Smooth muscle cell (in vitro differentiated cells): ENCODE measurements at regions not wholly inside any gene's neighbourhood (a gene's known extent, or its start where the extent isn't known, plus 50 kb on each side); places are given as distances from the start of the nearest gene placed in this dataset.

Source experiments
- DNase-seq: peaks from one replicate; lab custom pipeline; 2025; ENCODE audit not compliant: unreplicated experiment; lab: John Stamatoyannopoulos, UW
- H2AFZ ChIP-seq: fragments of 200-600 bp; sonication (generic); 2 replicates; pipeline ENCODE4 v1.6.0; 2016; ENCODE audit warnings: antibody characterized with exemption, low read depth, mild to moderate bottlenecking
- H3F3A ChIP-seq: fragments of 200-600 bp; sonication (generic); 2 replicates; pipeline ENCODE4 v1.6.0; 2017; ENCODE audit warnings: antibody characterized with exemption, low read depth
- H3K27ac ChIP-seq: fragments of 200-600 bp; sonication (generic); 2 replicates; pipeline ENCODE4 v1.5.1; 2016; ENCODE audit warnings: low read depth, mild to moderate bottlenecking
- H3K27me3 ChIP-seq: fragments of 200-600 bp; sonication (generic); 2 replicates; pipeline ENCODE4 v1.6.1; 2016; ENCODE audit warnings: low read depth, mild to moderate bottlenecking
- H3K36me3 ChIP-seq: fragments of 200-600 bp; sonication (generic); 2 replicates; pipeline ENCODE4 v1.5.1; 2016; ENCODE audit warnings: low read depth
- H3K4me1 ChIP-seq: fragments of 200-600 bp; sonication (generic); 2 replicates; pipeline ENCODE4 v1.5.1; 2016; ENCODE audit warnings: low read depth
- H3K4me2 ChIP-seq: fragments of 200-600 bp; sonication (generic); 2 replicates; pipeline ENCODE4 v1.6.0; 2016; ENCODE audit warnings: mild to moderate bottlenecking
- H3K4me3 ChIP-seq: fragments of 200-600 bp; sonication (generic); 2 replicates; pipeline ENCODE4 v1.5.1; 2016; ENCODE audit warnings: mild to moderate bottlenecking
- H3K79me2 ChIP-seq: fragments of 200-600 bp; sonication (generic); 2 replicates; pipeline ENCODE4 v1.6.0; 2016; ENCODE audit warnings: low read depth, mild to moderate bottlenecking
- H3K9ac ChIP-seq: fragments of 200-600 bp; sonication (generic); 2 replicates; pipeline ENCODE4 v1.6.0; 2016; ENCODE audit warnings: low read depth
- H3K9me3 ChIP-seq: fragments of 200-600 bp; sonication (generic); replicated peaks from 2 replicates; pipeline ENCODE4 v1.5.1; 2016; ENCODE audit warnings: low read depth
- H4K20me1 ChIP-seq: fragments of 200-600 bp; sonication (generic); 2 replicates; pipeline ENCODE4 v1.6.0; 2016; ENCODE audit warnings: low read depth
- CTCF ChIP-seq: fragments of 200-600 bp; sonication (generic); IDR thresholded peaks from 2 replicates; pipeline ENCODE4 v1.5.1; 2017; ENCODE audit warnings: borderline replicate concordance, mild to moderate bottlenecking, antibody characterized with exemption; ENCODE audit not compliant: insufficient read depth, poor library complexity, severe bottlenecking
- WGBS: methylation state at CpG from one replicate; pipeline ENCODE4 v1.1.7; 2016; ENCODE audit warnings: low lambda C conversion rate; 5-methylcytosine and 5-hydroxymethylcytosine counted together

GRCh38 chr15:58283302-58283701, 145.1 kb downstream of the AQP9 start:
- Histone ChIP-seq H3K9ac (no peak overlapping the region), H3K79me2 (no peaks in the 10 kb centered on the region), H3K27ac (no peak overlapping the region), H3K36me3 (no peaks in the 10 kb centered on the region), H3K27me3 (no peaks in the 10 kb centered on the region), H3K4me3 (no peak overlapping the region), H4K20me1 (no peaks in the 10 kb centered on the region), H3K4me1 (peaks cover 13% of the 10 kb centered on the region), H3K4me2 (no peak overlapping the region), H3F3A (no peaks in the 10 kb centered on the region), H3K9me3 (no peaks in the 10 kb centered on the region), H2AFZ (no peak overlapping the region)
- WGBS: 96% methylated on average over 3 of the region's 3 CpGs
- TF ChIP-seq CTCF: no peak
- no peak for DNase-seq

- H3K4me1 ChIP-seq: peaks cover 7% of the 10 kb centered on the region
Measured at GRCh38 chr15:58284293-58284692, 146.1 kb downstream of the AQP9 start.

DNA sequence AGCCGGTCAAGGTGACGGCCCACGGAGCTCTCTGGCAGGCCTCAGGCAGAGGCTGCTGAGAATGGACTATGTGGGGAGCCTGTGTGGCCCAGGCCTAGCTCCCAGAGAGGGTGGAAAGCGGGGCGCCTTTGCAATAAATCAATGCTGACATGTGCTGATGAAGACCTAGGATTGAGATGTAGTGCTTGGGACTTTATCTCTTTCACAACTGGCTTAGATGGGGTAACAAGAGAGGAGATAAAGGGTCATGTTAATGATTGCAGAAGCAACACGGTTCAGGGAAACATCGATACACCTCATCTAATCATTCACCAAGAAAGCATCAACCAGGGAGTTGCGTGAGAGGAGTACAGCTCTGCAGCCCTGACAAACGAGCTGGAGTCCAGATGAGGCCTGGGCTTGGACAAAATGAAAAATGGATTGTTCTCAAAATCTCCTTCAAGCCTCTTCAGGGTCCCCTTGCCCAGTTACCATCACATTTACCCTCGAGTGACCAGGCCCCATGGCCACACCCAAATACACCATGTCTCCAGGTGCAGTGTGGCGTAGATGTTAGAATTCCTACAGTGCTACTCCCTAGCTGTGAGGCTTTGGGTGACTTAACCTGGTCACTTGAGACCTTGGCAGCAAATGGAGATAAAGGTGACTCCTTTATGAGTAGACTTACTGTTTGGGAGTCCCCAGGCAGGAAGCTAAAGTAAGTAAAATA, 146.4 kb upstream of the LIPC start:
- Histone ChIP-seq H3K79me2 (no peaks in the 10 kb centered on the region), H4K20me1 (no peaks in the 10 kb centered on the region), H3K27me3 (no peaks in the 10 kb centered on the region), H3K4me2 (no peak overlapping the region), H3K36me3 (no peaks in the 10 kb centered on the region), H3K9me3 (no peaks in the 10 kb centered on the region), H3K4me1 (peaks cover 7% of the 10 kb centered on the region), H3F3A (no peaks in the 10 kb centered on the region), H3K9ac (no peak overlapping the region), H2AFZ (no peak overlapping the region), H3K27ac (no peak overlapping the region), H3K4me3 (no peak overlapping the region)
- 86% methylated on average over 11 of the region's 11 CpGs for WGBS
- no peak for DNase-seq
- TF ChIP-seq CTCF: no peak

More at GRCh38 chr15:58284293-58284692, 146.1 kb downstream of the AQP9 start:
- Histone ChIP-seq H3K9ac (no peak overlapping the region), H3K27ac (no peak overlapping the region), H3K4me3 (no peak overlapping the region), H3F3A (no peaks in the 10 kb centered on the region), H3K36me3 (no peaks in the 10 kb centered on the region), H3K79me2 (no peaks in the 10 kb centered on the region), H4K20me1 (no peaks in the 10 kb centered on the region), H3K27me3 (no peaks in the 10 kb centered on the region), H3K4me2 (no peak overlapping the region), H2AFZ (no peak overlapping the region), H3K9me3 (no peaks in the 10 kb centered on the region)
- TF ChIP-seq CTCF: no peak
- 84% methylated on average over 5 of the region's 5 CpGs for WGBS
- DNase-seq: no peak

DNA sequence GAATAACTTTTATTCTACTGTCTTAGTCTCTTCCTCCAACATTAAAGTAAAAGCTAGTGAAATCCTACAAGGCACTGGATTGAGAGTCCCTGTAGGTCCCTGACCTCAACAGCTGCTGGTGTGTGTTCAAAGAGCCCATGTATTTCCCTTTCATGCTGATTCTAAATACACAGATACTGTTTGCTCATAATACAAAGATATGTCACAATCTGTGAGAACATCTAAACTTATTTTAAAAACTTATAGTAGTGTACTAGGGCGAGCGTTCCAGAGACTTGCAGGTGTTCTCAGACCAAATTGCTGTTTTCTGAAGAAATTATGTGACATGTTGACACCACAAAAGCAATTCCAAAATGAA, 145.9 kb upstream of the LIPC start:
- Histone ChIP-seq H3K4me2 (no peak overlapping the region), H3K9ac (no peak overlapping the region), H3K27ac (no peak overlapping the region), H2AFZ (no peak overlapping the region), H3K36me3 (no peaks in the 10 kb centered on the region), H3K79me2 (no peaks in the 10 kb centered on the region), H3K9me3 (no peaks in the 10 kb centered on the region), H3K4me1 (peaks cover 7% of the 10 kb centered on the region), H3K4me3 (no peak overlapping the region), H3K27me3 (no peaks in the 10 kb centered on the region), H3F3A (no peaks in the 10 kb centered on the region), H4K20me1 (no peaks in the 10 kb centered on the region)
- 97% methylated on average over 2 of the region's 2 CpGs for WGBS
- DNase-seq: no peak
- TF ChIP-seq CTCF: no peak
